ENCODE measurements at regions not wholly inside any gene's neighbourhood (a gene's known extent, or its start where the extent isn't known, plus 50 kb on each side); places are given as distances from the start of the nearest gene placed in this dataset.
A peak's percentile ranks its signal among the peaks of the same experiment; 100 is the strongest.
"Not testable (repeated sequence)": the region's sequence is repeated elsewhere in the genome, so short reads cannot be mapped to it uniquely, and the experiment has no call there.

- H3K9me3 Mint-ChIP-seq (ENCODE audit: unreplicated experiment) = no peaks in the 10 kb centered on the region
- H3K27me3 Mint-ChIP-seq (ENCODE audit: low read depth, unreplicated experiment) = no peaks in the 10 kb centered on the region
- H2AFZ ChIP-seq (ENCODE audit: low read depth, low read length) = no peak overlapping the region
- no peak for DNase-seq (ENCODE audit: low read depth)
- TF ChIP-seq CTCF (IDR thresholded peaks at IDR 0.05; ENCODE audit: insufficient read depth, low read depth, low read length) = no peak
- no peaks in the 10 kb centered on the region for H3K9me3 ChIP-seq (ENCODE audit: insufficient read depth, low read depth, low read length)
- H3K4me1 Mint-ChIP-seq (ENCODE audit: low read depth, unreplicated experiment) = peaks cover 11% of the 10 kb centered on the region
- H3K4me1 ChIP-seq (ENCODE audit: insufficient read depth, low read length) = no peaks in the 10 kb centered on the region
- H3K36me3 ChIP-seq (ENCODE audit: insufficient read depth, low read length) = no peaks in the 10 kb centered on the region
- H3K4me2 ChIP-seq (ENCODE audit: low read length) = no peak overlapping the region
- H3K36me3 Mint-ChIP-seq (ENCODE audit: low read depth, unreplicated experiment) = no peaks in the 10 kb centered on the region
- peak overlapping the region; percentile 67 for H3K27ac Mint-ChIP-seq (ENCODE audit: unreplicated experiment)
- H3K4me3 Mint-ChIP-seq (ENCODE audit: unreplicated experiment) = no peak overlapping the region
- FAIRE-seq = no peak
- H3K4me3 ChIP-seq (ENCODE audit: insufficient read depth, low read depth, low read length) = no peak overlapping the region
- H4K20me1 ChIP-seq (ENCODE audit: insufficient read depth, low read length) = no peaks in the 10 kb centered on the region
- no peaks in the 10 kb centered on the region for H3K79me2 ChIP-seq (ENCODE audit: insufficient read depth, low read length)
- no peaks in the 10 kb centered on the region for H3K27me3 ChIP-seq (ENCODE audit: insufficient read depth, low read length)
- H3K27ac ChIP-seq (ENCODE audit: low read depth, low read length) = no peak overlapping the region
- H3K9ac ChIP-seq (ENCODE audit: low read length) = no peak overlapping the region
Observed at GRCh38 chr12:71281425-71281824, 123.6 kb upstream of the TSPAN8 start.

GRCh38 chr12:71277866-71278265 lies 120.1 kb upstream of the TSPAN8 start:
- Mint-ChIP-seq H3K9me3 (ENCODE audit: unreplicated experiment) (no peaks in the 10 kb centered on the region), H3K36me3 (ENCODE audit: low read depth, unreplicated experiment) (no peaks in the 10 kb centered on the region), H3K4me1 (ENCODE audit: low read depth, unreplicated experiment) (peaks cover 11% of the 10 kb centered on the region), H3K4me3 (ENCODE audit: unreplicated experiment) (no peak overlapping the region), H3K27ac (ENCODE audit: unreplicated experiment) (no peak overlapping the region), H3K27me3 (ENCODE audit: low read depth, unreplicated experiment) (no peaks in the 10 kb centered on the region)
- H3K27me3 ChIP-seq (ENCODE audit: insufficient read depth, low read length) = no peaks in the 10 kb centered on the region
- TF ChIP-seq CTCF (IDR thresholded peaks at IDR 0.05; ENCODE audit: insufficient read depth, low read depth, low read length) = no peak
- TF ChIP-seq EZH2 (IDR thresholded peaks at IDR 0.05; ENCODE audit: insufficient read depth, low read length) = no peak
- H3K36me3 ChIP-seq (ENCODE audit: insufficient read depth, low read length) = no peaks in the 10 kb centered on the region
- no peak overlapping the region for H2AFZ ChIP-seq (ENCODE audit: low read depth, low read length)
- no peaks in the 10 kb centered on the region for H3K79me2 ChIP-seq (ENCODE audit: insufficient read depth, low read length)
- H3K9ac ChIP-seq (ENCODE audit: low read length) = no peak overlapping the region
- no peak overlapping the region for H3K4me2 ChIP-seq (ENCODE audit: low read length)
- no peaks in the 10 kb centered on the region for H3K9me3 ChIP-seq (ENCODE audit: insufficient read depth, low read depth, low read length)
- no peak overlapping the region for H3K4me3 ChIP-seq (ENCODE audit: insufficient read depth, low read depth, low read length)
- no peaks in the 10 kb centered on the region for H3K4me1 ChIP-seq (ENCODE audit: insufficient read depth, low read length)
- no peaks in the 10 kb centered on the region for H4K20me1 ChIP-seq (ENCODE audit: insufficient read depth, low read length)
- no peak for DNase-seq (ENCODE audit: low read depth)
- FAIRE-seq = no peak
- no peak overlapping the region for H3K27ac ChIP-seq (ENCODE audit: low read depth, low read length)

GRCh38 chr12:71276541-71276940 lies 118.7 kb upstream of the TSPAN8 start:
- Mint-ChIP-seq H3K27me3 (ENCODE audit: low read depth, unreplicated experiment) (no peaks in the 10 kb centered on the region), H3K4me1 (ENCODE audit: low read depth, unreplicated experiment) (peaks cover under 1% of the 10 kb centered on the region), H3K27ac (ENCODE audit: unreplicated experiment) (no peak overlapping the region)

GRCh38 chr12:71270794-71271193 lies 113.0 kb upstream of the TSPAN8 start:
- H3K9me3 ChIP-seq (ENCODE audit: insufficient read depth, low read depth, low read length); H3K4me3 Mint-ChIP-seq (ENCODE audit: unreplicated experiment); H3K4me1 ChIP-seq (ENCODE audit: insufficient read depth, low read length): not testable (repeated sequence)

More at GRCh38 chr12:71276541-71276940, 118.7 kb upstream of the TSPAN8 start:
- H3K27ac ChIP-seq (ENCODE audit: low read depth, low read length) = no peak overlapping the region
- Mint-ChIP-seq H3K4me3 (ENCODE audit: unreplicated experiment) (no peak overlapping the region), H3K36me3 (ENCODE audit: low read depth, unreplicated experiment) (no peaks in the 10 kb centered on the region), H3K9me3 (ENCODE audit: unreplicated experiment) (peaks cover 1% of the 10 kb centered on the region)
- no peak for TF ChIP-seq CTCF (IDR thresholded peaks at IDR 0.05; ENCODE audit: insufficient read depth, low read depth, low read length)
- TF ChIP-seq EZH2 (IDR thresholded peaks at IDR 0.05; ENCODE audit: insufficient read depth, low read length) = no peak
- no peaks in the 10 kb centered on the region for H3K4me1 ChIP-seq (ENCODE audit: insufficient read depth, low read length)
- H3K9me3 ChIP-seq (ENCODE audit: insufficient read depth, low read depth, low read length) = no peaks in the 10 kb centered on the region
- DNase-seq (ENCODE audit: low read depth) (no peak), FAIRE-seq (no peak)
- H3K36me3 ChIP-seq (ENCODE audit: insufficient read depth, low read length) = no peaks in the 10 kb centered on the region
- no peak overlapping the region for H3K4me3 ChIP-seq (ENCODE audit: insufficient read depth, low read depth, low read length)
- no peaks in the 10 kb centered on the region for H3K27me3 ChIP-seq (ENCODE audit: insufficient read depth, low read length)
- no peaks in the 10 kb centered on the region for H4K20me1 ChIP-seq (ENCODE audit: insufficient read depth, low read length)
- H3K4me2 ChIP-seq (ENCODE audit: low read length) = no peak overlapping the region
- no peak overlapping the region for H2AFZ ChIP-seq (ENCODE audit: low read depth, low read length)
- no peak overlapping the region for H3K9ac ChIP-seq (ENCODE audit: low read length)
- H3K79me2 ChIP-seq (ENCODE audit: insufficient read depth, low read length) = no peaks in the 10 kb centered on the region

More at GRCh38 chr12:71270794-71271193, 113.0 kb upstream of the TSPAN8 start:
- not testable (repeated sequence) for H2AFZ ChIP-seq (ENCODE audit: low read depth, low read length); H3K4me3 ChIP-seq (ENCODE audit: insufficient read depth, low read depth, low read length); H3K79me2 ChIP-seq (ENCODE audit: insufficient read depth, low read length); H3K36me3 ChIP-seq (ENCODE audit: insufficient read depth, low read length); H3K4me2 ChIP-seq (ENCODE audit: low read length); H3K27ac ChIP-seq (ENCODE audit: low read depth, low read length); H4K20me1 ChIP-seq (ENCODE audit: insufficient read depth, low read length); H3K27me3 ChIP-seq (ENCODE audit: insufficient read depth, low read length); H3K9me3 Mint-ChIP-seq (ENCODE audit: unreplicated experiment); H3K36me3 Mint-ChIP-seq (ENCODE audit: low read depth, unreplicated experiment); DNase-seq (ENCODE audit: low read depth); H3K27ac Mint-ChIP-seq (ENCODE audit: unreplicated experiment); FAIRE-seq; H3K4me1 Mint-ChIP-seq (ENCODE audit: low read depth, unreplicated experiment); H3K27me3 Mint-ChIP-seq (ENCODE audit: low read depth, unreplicated experiment); H3K9ac ChIP-seq (ENCODE audit: low read length)

All from astrocyte (in vitro differentiated cells and primary cell).